GM19238 (cell line): ENCODE measurements at regions not wholly inside any gene's neighbourhood (a gene's known extent, or its start where the extent isn't known, plus 50 kb on each side); places are given as distances from the start of the nearest gene placed in this dataset.
A peak's percentile ranks its signal among the peaks of the same experiment; 100 is the strongest.

Experiments
- DNase-seq: peaks from one replicate; pipeline ENCODE4 v3.0.0; 2011; ENCODE audit warnings: low spot score; ENCODE audit not compliant: insufficient read length

DNA sequence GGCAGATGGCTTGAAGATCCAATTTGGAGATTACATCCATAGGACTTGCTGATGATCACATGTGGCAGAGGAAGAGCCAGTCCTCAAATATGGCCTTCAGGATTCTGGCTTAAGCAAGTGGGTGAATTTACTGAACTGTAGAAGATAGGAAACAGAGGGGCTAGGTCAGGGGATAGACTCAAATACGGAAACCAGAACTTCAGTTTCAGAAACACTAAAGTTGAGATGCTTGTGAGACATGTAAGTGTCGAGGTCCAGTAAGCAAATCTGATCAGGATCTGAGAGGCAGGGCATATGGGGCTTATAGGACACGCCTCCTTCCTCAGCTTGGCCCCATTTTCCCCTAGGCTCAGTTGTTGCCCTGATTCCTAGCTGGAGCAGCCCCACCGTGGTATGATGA lies 107.7 kb downstream of the LBH start:
- peak; percentile 56 for DNase-seq

DNA sequence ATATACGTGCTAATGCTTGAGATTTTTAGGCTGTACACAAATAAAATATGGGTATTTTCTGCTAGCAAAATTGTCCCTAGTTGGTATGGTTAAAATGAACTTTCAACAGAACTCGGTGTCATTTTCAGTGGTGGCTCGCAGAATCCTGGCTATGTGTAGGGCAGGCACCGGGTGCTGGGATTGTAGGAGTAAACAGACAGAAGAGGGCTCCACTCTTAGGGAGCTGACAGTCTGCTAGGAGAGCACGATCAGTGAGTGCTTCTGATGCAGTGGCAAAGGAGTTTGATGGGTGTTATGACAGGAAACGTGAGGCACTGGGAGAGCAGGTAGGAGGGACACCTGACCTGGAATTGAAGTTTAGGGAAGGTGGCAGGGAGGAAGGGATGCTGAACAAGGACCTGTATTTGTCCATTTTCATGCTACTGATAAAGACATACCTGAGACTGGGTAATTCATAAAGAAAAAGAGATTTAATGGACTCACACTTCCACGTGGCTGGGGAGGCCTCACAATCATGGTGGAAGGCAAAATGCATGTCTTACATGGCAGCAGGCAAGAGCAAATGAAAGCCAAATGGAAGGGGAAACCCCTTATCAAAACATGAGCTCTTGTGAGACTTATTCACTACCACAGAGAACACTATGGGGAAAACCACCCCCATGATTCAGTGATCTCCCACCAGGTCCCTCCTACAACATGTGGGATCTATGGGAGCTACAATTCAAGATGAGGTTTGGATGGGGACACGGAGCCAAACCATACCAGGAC lies 105.4 kb upstream of the LCLAT1 start:
- no peak for DNase-seq

DNA sequence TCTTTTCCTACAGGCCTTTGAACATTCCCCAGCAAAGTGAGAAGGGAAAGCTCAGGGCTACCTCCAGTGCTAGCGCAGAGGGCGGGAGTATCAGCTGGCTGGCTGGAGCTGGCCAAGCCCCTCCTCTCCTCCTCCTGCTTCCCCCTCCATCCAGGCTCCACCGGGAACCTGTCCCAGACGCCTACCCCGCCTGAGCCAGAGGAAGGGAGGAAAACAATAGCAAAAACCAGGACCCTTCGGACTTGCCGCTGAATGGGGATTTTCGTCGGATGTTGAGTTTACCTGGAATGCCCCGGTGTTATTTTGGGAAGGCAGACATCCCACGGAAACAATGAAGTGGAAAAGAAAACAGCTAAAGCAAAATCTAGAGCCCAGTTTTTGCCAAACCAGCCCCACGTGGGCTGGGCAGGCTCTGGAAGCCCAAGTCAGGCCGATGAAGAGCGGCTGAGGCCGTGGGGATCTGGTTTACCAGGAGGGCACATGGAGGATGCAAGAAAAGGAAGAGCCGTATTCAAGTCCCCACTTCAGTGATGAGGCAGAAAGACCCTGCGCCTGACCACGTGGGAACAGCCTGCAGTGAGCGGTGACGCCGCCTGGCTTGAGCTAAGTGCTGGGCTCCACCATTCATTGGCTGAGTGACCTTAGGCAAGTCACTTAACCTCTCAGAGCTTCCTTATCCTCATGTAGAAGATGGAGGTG lies 100.4 kb upstream of the LCLAT1 start:
- no peak for DNase-seq

DNA sequence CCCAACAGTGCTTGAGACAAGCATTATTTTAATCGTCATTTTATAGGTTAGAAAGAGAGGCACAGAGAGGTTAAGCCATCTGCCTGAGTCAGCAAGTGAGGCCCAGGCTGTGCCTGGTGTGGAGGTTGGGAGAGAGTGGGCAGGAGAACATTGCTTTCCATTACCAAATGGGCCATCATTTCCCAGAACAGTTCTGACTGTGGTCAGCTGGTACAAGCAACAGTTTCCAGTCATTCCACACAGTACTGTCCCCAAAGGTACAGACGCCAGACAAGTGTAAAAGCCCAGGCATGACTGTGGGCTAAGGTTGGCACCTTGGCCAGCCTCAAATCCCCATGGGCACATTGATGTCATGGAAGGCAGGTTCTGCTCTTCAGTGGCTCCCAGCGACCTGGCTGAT lies 98.2 kb upstream of the LCLAT1 start:
- DNase-seq, result no peak

DNA sequence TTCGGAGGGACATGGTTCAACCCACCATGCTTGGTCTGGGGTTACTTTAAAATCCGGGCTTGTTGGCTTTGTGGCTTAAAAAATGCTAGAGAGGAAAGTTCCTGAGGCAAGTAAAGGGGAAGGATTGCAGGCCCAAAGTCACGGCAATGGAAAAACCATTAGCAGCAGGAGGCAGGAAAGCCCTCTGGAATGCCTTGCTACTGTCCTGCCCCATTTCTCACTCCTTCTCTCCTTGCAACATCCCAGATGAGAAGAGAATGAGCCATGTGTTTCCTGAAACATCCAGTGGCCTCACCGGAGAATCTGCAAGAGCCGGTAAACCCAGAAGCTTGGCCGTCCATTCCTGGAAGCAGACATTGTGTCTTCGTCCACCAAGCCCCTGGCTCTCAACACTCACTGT lies 97.4 kb upstream of the LCLAT1 start:
- no peak for DNase-seq

DNA sequence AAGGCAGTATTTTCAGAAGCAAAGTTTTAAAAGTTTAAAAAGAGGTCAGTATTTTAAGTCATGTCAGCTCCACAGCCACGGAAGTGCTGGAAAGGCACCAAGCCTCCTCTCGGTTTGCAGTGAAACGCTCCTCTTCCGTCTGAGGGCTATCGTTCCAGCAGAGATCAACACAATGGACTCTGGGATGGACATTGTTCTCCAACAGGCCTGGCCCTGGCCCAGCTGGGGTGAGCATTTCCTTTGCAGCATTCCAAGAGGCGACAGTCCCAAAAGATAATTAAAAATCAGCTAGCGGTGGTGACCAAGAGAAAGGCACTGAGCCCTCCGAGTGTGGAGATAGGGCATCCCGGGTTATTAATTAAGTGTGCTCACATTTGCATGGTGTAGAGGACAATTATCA lies 95.9 kb upstream of the LCLAT1 start:
- DNase-seq, result no peak

DNA sequence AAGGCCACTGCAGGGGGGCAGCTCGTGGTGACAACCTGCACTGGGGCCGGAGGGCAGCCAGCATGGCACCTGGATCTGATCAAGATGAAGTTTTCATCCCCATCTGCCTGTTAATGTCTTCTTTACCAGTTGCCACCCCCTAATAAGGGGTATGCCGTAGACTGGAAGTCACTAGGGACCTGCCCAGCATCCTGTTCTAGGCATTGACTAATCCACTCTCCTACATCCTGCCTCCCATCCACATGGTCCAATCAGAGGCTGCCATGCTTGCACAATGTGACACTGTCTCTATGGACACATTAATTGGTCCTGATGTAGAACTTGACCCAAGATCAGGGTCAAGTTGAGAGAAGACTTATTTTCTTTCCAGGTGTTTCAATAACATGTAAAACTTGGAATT lies 95.1 kb upstream of the LCLAT1 start:
- DNase-seq, result no peak

DNA sequence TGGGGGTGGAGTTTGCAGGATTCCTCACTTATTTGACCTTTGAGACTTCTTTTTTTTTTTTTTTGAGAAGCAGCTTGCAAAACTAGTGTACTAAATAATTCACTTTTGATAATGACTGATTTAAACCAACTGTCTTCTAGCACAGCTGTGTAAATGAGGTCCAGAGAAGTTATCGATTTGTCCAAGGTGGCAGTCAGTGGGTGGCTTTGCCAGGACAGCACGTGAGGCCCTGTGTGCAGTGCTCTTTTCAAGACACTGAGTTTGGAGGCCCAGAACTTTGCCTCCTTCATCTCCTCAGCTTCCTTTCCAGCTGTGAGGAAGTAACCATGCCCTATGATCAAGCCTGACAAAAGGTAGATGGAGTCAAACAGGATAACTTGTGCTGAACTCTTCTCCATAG lies 92.9 kb upstream of the LCLAT1 start:
- no peak for DNase-seq

DNA sequence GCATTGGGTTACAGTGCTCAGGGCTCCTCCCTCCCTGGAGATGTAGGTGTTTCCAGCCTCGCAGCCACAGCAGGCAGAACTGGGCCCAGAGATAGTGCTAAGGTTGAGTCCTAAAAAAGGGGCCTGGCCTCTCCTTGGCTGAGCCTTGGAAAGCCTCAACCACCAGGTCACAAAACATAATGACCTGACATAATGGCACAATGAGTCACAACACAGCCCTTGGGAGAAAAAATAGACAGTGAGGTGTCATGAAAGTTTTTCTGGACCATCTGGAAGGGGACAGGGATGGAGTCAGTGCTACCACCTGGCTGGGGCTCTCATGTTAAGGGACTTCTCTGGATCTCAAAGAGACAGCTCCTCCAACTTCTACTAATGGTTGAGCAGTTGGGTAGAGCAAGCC lies 92.4 kb upstream of the LCLAT1 start:
- no peak for DNase-seq

DNA sequence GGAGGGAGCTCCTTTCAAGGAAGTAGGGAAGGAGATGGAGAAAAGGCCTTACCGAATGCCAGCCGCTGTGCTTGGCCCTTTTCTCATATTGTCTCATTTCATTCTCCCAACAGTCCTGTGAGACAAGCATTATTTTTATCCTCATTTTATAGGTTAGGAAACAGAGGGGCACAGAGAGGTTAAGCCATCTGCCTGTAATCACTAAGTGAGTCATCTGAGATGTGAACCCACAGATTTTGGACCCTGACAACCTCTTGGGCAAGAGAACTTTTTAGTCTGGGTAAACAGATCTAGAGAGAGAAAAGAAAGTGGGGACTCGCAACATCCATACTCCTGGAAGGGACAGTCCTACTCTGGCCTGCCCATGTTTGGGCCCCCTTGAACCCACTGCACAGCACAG lies 91.7 kb upstream of the LCLAT1 start:
- DNase-seq, result no peak

DNA sequence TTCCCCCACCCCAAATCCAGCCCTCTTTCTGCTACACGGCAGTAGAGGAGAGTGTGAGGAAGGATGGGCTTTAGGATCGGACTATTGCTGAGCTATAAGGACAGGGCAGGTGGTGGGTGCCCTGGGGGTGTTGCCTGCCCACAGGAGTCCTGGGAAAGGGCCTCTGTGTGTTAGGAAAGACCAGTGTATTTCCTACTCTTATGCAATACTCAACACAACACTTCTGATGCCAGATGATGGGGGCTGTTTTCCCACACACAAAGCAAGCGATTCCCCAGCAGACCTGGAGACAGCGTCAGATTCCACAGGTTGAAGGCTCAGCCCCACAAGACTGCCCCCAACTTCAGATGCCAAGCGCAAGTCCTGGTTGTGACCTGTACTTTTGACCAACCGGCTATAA lies 91.0 kb upstream of the LCLAT1 start:
- DNase-seq, result no peak

DNA sequence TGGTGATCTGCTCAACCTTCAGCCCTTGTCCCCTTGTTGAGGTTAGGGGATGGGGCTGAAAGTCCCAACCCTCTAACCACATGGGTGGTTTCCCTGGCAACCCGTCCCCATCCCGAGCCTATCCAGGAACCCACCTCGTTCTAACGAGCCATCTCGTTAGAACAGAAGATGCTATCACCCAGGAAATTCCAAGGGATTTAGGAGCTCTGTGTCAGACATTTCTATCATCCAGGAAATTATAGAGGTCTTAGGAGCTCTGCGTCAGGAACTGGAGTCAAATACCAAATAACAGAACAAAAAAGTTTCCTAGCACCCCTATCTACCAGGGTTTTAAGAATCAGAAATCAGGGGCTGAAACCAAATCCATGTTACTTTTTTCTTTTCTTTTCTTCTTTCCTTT lies 90.3 kb upstream of the LCLAT1 start:
- DNase-seq, result no peak

DNA sequence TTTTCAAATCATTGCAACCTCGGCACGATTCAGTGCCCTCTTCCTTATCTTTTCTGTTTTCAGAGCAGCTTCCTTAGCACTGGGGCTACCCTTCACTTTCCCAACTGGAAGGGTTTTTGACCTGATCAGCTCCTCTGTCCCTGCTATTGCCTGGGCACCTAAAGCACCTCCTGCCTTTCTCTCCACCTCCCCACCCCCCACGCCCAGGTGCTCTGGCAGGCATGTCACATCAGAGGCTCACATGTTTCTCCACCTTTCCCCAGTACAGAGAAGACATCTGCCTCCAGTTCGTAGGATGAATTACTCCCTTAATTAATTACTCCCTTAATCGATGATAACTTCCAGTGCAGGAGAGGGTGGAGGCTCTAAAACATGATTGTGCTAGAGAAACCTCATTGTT lies 88.7 kb upstream of the LCLAT1 start:
- no peak for DNase-seq

DNA sequence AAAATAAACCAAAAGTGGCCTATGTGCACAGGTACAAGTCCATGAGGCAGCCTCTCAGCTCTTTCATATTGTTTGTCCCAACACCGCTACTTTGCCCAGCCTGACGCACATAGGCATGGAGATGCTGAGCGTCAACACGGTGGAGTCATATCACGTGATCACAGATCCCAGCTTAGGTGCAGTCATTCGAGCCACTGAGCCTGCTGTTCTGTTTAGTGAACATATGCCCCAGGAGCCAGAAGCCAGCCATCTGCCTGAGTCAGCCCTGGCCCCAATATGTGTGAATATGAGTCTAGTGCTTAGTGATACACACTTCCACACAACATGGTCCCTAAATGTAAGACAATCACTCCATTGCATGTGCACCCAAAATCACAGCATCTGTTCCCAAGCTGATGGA lies 88.2 kb upstream of the LCLAT1 start:
- DNase-seq, result no peak

DNA sequence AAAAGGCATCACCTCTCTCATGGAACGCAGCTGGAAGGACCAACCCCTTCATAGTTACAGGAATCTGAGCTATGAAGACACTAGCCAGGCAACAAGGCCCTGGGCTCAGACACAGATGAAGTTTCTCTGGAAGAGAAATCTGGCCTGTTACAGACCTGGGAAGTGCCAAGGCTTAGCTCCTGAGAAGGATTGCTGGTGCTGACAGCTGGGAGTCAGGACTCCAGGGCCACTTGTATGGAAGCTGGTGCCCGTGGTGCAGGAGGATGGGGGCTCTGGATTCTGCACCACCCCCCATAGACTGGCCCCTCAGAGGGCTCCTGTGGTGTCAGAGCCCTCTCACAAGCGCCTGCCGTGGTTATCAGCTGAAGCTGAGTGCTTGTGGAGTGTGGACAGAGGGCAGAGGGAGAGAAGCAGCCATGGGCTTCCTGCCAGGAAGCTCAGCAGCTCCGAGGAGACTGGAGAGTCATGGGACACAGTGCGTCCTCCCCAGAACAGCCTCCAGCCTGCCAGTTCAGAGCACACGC lies 87.3 kb upstream of the LCLAT1 start:
- DNase-seq, result no peak

DNA sequence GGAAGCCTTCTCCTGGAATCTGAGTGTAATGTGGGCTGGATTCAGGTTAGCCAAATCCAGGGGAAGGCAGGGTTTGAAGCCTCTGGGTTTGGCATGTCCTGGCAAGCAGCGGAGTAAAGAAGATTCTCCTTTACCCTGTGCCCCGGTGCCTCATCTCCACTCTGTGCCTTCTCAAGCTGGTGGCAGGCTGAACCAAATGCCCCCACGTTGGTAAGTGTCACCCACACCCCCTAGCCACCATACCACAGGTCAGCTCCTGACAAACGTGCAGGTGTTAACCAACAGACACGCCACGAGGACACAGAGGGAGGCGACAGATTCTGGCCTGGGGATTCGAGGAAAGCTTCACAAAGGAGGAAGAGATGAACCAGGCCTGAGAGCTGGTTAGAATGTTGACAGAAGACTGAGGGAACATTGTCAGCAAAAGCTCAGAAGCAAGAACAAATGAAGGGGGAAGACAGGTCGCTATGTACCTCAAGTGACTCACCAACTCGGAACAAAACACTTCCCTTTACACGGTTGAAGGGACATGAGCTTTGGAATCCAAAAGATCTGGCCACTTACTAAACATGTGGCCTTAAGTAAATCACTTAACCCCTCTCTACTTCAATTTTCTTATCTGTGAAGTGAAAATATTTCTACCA lies 85.2 kb upstream of the LCLAT1 start:
- DNase-seq, result no peak

DNA sequence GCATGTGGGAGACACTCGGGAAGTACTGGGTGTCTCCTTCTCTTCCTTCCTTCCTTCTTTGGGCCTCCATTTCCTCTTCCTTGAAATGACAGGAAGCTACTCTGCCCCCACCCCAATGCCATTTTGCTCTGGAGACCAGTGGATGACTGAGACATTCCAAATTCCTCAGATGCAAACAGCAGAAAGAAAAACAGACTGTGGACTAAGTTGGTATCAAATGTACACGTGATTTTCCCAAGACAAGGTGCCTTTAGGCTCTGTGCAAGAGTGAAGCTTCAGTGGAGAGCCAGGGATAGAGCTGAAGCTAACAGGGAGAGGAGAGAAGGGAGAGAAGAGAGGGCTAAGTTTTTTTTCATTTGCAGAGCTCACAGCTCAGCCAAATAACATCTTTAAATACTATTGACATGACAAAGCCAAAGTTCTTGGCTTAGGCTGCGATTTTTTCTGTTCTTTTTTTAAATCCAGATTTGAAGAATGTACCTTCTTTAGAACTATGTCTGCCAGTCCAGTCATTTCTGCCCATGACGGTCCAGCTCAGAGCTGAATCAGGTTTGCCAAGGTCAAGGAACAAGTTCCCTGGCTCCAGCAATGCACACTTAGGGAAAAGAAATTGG lies 84.5 kb upstream of the LCLAT1 start:
- DNase-seq, result no peak

DNA sequence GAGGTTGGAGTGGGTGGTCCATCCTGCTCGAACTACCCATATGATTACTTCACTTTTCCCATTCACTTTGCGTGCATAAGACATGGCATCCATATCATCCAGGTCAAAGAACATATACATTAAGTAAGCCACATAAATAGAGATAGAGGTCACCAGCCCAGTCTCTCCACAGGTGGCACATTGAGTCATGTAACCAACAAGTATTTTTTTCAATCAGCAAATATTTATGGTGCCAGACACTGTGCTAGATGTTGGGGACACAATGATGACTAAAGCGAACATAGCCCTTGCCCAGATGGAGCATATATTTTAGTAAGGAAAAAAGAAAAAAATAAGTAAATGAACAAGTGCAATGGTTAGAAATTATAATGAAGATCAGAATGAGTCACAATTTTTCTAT lies 83.6 kb upstream of the LCLAT1 start:
- DNase-seq, result no peak

DNA sequence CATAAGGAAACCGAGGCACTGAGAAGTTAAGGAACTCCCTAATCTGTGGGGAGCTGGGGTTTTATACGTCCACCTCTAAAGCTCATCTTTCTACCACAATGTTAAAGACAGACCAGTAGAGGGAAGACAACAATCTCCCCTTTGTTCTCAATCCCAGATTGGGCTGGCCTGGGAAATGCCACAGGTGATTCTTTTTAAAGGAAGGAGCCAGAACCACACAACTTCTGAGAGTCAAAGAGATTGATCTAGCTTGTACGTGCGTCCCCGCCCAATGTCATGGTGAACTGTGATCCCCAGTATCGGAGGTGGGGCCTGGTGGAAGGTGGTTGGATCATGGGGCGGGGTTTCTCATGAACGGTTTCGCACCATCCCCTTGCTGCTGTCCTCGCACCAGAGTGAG lies 81.8 kb upstream of the LCLAT1 start:
- no peak for DNase-seq

DNA sequence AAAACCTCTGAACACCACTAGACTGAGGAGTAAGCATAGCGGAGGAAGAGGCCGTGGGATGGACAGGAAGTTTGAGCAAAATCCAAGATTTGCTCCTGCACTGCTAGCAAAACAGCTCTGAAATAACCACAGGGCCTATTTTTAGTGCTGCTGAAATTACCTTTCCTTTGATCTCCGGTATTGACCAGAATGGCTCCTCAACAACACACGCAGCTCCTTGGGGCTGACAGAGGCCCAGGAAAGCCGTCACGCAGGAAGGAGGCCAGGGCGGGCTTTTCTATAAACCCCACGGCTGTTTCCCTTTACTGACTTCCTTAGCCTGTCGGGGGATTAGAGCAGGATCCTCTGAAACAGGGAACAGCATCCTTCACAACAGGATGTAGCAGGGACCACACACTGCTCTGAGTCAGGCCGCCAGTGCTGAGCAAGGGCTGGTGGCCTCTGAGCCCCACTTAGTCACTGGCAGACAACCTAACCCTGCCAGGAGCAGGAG lies 80.8 kb upstream of the LCLAT1 start:
- no peak for DNase-seq

DNA sequence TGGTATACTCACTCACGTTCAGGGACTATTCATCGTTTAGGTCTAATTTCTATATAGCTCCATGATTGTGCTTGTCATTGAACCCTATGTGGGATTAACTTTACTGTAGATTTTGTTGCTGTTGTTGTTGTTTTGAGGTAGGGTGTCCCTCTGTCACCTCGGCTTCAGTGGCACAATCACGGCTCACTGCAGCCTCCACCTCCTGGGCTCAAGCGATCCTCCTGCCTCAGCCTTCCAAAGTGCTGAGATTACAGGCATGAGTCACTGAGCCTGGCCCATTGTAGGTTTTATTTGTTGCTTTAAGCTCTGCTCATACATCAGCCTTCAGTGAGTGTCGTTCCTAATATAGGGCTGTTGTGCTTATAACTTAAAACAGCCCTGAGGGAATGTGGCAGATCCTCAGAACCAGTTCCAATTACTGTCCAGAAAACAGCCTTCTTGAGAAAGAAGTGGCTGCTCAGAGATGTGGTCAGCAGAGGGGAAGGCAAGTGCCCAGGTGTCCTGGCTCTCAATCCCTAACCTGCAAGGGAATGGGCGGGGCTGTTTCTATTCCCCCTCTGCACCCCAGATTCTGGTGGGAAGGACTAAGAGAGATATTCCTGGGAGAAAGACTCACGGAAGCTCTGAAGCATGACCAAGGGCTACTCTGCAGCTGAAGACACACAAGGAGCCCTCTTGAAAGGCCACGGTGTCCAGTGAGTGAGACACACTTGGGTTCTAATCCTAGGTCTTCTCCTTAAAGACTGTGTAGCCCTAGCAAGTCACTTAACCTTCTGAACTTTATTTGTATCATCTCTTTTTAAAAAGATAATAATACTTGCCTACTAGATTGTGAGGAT lies 79.6 kb upstream of the LCLAT1 start:
- DNase-seq, result no peak
